Esophagus squamous epithelium (tissue), 4 donors: ENCODE measurements at regions not wholly inside any gene's neighbourhood (a gene's known extent, or its start where the extent isn't known, plus 50 kb on each side); places are given as distances from the start of the nearest gene placed in this dataset.

ENCODE experiments used
- CTCF ChIP-seq, 6 experiments: fragments of 450-650 bp in 4 of 6; fragments of 200-600 bp in 2 of 6; sonication (generic) in 2 of 6; IDR thresholded peaks; one replicate each; pipeline ENCODE4 v1.5.1; 2016 to 2019; ENCODE audit warnings: antibody characterized with exemption in 6 of 6, mild to moderate bottlenecking in 4 of 6, moderate library complexity in 4 of 6
- POLR2A ChIP-seq, 4 donors: fragments of 450-650 bp; IDR thresholded peaks; one replicate each; pipeline ENCODE4 v1.6.1; 2017; ENCODE audit warnings: antibody characterized with exemption in 4 of 4, mild to moderate bottlenecking in 4 of 4, moderate library complexity in 3 of 4

GRCh38 chr6:19470333-19470732 is 366.8 kb upstream of the ID4 start:
- TF ChIP-seq CTCF (IDR thresholded peaks at IDR 0.05) (no peak), POLR2A (IDR thresholded peaks at IDR 0.05) (no peak)
